PC-3 (cell line): ENCODE measurements at regions not wholly inside any gene's neighbourhood (a gene's known extent, or its start where the extent isn't known, plus 50 kb on each side); places are given as distances from the start of the nearest gene placed in this dataset.

Experiments
- ATAC-seq: fragments of 200-7000 bp; cut with Tn5 transposase; 2 replicates; pipeline ENCODE4 v1.9.1; 2020; ENCODE audit warnings: mild to moderate bottlenecking, moderate library complexity
- BruUV-seq: library from RNA; stranded (reverse); fragments of 400-500 nt; replicated peaks from 2 replicates; lab custom pipeline; 2021; lab: Mats Ljungman, UMichigan
- CTCF ChIA-PET: fragments of 300-600 bp; sonication (Branson Sonifier 250); formaldehyde crosslinking; loops from one replicate; lab custom pipeline; 2022; ENCODE audit warnings: antibody characterized with exemption; lab: Charles Lee
- POLR2A ChIA-PET: fragments of 300-600 bp; sonication (Branson Sonifier 250); formaldehyde crosslinking; loops from one replicate; lab custom pipeline; 2022; ENCODE audit warnings: antibody characterized with exemption; ENCODE audit not compliant: unreplicated experiment; lab: Charles Lee
- DNase-seq: peaks from one replicate; pipeline ENCODE4 v3.0.0-alpha.2; 2015
- H2AFZ ChIP-seq: fragments of 300-600 bp; sonication (generic); 2 replicates; pipeline ENCODE4 v1.6.0; 2016; ENCODE audit warnings: antibody characterized with exemption, low read length
- H3F3A ChIP-seq: fragments of 300-600 bp; sonication (generic); one replicate; pipeline ENCODE4 v1.6.0; 2017; ENCODE audit warnings: antibody characterized with exemption, low read length, control low read depth, mild to moderate bottlenecking; ENCODE audit not compliant: unreplicated experiment
- H3K27ac ChIP-seq: fragments of 300-600 bp; sonication (generic); 2 replicates; pipeline ENCODE4 v1.5.1; 2016; ENCODE audit warnings: mild to moderate bottlenecking, low read length
- H3K27me3 ChIP-seq: fragments of 300-600 bp; sonication (generic); 2 replicates; pipeline ENCODE4 v1.6.1; 2016; ENCODE audit warnings: low read length, mixed read lengths
- H3K36me3 ChIP-seq: fragments of 300-600 bp; sonication (generic); 2 replicates; pipeline ENCODE4 v1.6.1; 2016; ENCODE audit warnings: low read depth, mixed run types, low read length, mixed read lengths
- H3K4me1 ChIP-seq: fragments of 300-600 bp; sonication (generic); 2 replicates; pipeline ENCODE4 v1.5.1; 2016; ENCODE audit warnings: low read length; ENCODE audit not compliant: insufficient read depth
- H3K4me2 ChIP-seq: fragments of 300-600 bp; sonication (generic); 2 replicates; pipeline ENCODE4 v1.6.0; 2016; ENCODE audit warnings: low read length
- H3K4me3 ChIP-seq: fragments of 300-600 bp; sonication (generic); 2 replicates; pipeline ENCODE4 v1.5.1; 2016; ENCODE audit warnings: mild to moderate bottlenecking, low read length, mixed read lengths
- H3K79me2 ChIP-seq: fragments of 300-600 bp; sonication (generic); 2 replicates; pipeline ENCODE4 v1.6.1; 2017; ENCODE audit warnings: low read length, mixed read lengths
- H3K9ac ChIP-seq: fragments of 300-600 bp; sonication (generic); 2 replicates; pipeline ENCODE4 v1.6.0; 2016; ENCODE audit warnings: mild to moderate bottlenecking, low read length
- H3K9me2 ChIP-seq: fragments of 300-600 bp; sonication (generic); replicated peaks from 2 replicates; pipeline ENCODE4 v1.6.1; 2016; ENCODE audit warnings: mixed run types, low read length, mixed read lengths
- H3K9me3 ChIP-seq: fragments of 300-600 bp; sonication (generic); 2 replicates; pipeline ENCODE4 v1.6.1; 2016; ENCODE audit warnings: low read length, mixed read lengths
- H4K20me1 ChIP-seq: fragments of 300-600 bp; sonication (generic); 2 replicates; pipeline ENCODE4 v1.6.1; 2016; ENCODE audit warnings: low read length, mixed read lengths
- EZH2 ChIP-seq: fragments of 300-600 bp; sonication (generic); IDR thresholded peaks from one replicate; pipeline ENCODE4 v1.6.1; 2017; ENCODE audit warnings: antibody characterized with exemption, mild to moderate bottlenecking, low read length; ENCODE audit not compliant: unreplicated experiment
- EZH2phosphoT487 ChIP-seq: fragments of 300-600 bp; sonication (generic); IDR thresholded peaks from 2 replicates; pipeline ENCODE4 v1.6.1; 2018; ENCODE audit warnings: mild to moderate bottlenecking, antibody characterized with exemption, low read length, borderline replicate concordance
- intact Hi-C: fragments of 100-400 bp; cut with micrococcal nuclease; formaldehyde crosslinking; loops from 2 replicates; pipeline ENCODE4 v1.9.0; 2023
- TF ChIP-seq, protein P1 (sequence below): fragments of 300-600 bp; sonication (generic); conservative IDR thresholded peaks from 2 replicates; pipeline ENCODE4 v1.5.1; 2017; ENCODE audit warnings: antibody characterized with exemption, low read depth, mild to moderate bottlenecking, low read length

DNA sequence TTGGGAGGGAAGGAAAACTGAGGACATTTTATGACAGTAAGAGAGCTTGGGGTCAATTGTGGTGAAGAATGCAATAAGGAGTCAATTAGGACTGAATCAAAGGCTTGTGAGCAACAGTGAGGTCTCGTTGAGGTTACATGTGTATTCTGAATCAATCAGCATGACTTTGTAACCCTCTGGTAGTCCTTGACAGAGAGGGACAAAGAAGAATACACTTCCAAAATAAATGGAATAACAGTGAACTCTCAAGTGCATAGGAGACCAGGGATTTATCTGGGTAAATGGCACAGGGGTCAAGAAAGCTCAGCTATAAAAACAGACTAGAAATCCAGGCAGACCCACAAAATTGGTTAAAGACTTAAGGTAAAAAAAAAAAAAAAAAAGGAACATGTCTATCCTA, 85.1 kb upstream of the NAV3 start:
- Histone ChIP-seq H3K36me3 (no peaks in the 10 kb centered on the region), H3K9me3 (no peaks in the 10 kb centered on the region), H3K4me1 (peaks cover 8% of the 10 kb centered on the region; the same call in 1 of the 2 replicates), H3K4me2 (no peak overlapping the region), H3F3A (no peaks in the 10 kb centered on the region), H2AFZ (no peak overlapping the region), H3K27me3 (peaks cover 9% of the 10 kb centered on the region; the same call in 1 of the 2 replicates), H3K27ac (no peak overlapping the region), H3K4me3 (no peak overlapping the region), H3K79me2 (no peaks in the 10 kb centered on the region), H3K9me2 (no peaks in the 10 kb centered on the region), H4K20me1 (no peaks in the 10 kb centered on the region), H3K9ac (no peak overlapping the region)
- DNase-seq (no peak), ATAC-seq (no peak)
- TF ChIP-seq, protein P1, sequence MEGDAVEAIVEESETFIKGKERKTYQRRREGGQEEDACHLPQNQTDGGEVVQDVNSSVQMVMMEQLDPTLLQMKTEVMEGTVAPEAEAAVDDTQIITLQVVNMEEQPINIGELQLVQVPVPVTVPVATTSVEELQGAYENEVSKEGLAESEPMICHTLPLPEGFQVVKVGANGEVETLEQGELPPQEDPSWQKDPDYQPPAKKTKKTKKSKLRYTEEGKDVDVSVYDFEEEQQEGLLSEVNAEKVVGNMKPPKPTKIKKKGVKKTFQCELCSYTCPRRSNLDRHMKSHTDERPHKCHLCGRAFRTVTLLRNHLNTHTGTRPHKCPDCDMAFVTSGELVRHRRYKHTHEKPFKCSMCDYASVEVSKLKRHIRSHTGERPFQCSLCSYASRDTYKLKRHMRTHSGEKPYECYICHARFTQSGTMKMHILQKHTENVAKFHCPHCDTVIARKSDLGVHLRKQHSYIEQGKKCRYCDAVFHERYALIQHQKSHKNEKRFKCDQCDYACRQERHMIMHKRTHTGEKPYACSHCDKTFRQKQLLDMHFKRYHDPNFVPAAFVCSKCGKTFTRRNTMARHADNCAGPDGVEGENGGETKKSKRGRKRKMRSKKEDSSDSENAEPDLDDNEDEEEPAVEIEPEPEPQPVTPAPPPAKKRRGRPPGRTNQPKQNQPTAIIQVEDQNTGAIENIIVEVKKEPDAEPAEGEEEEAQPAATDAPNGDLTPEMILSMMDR = no peak
- no peak for TF ChIP-seq EZH2
- no peak for TF ChIP-seq EZH2phosphoT487
- CTCF ChIA-PET = no interaction called here
- no TSS peak for BruUV-seq
- POLR2A ChIA-PET = no interaction called here
- intact Hi-C loops = no loop called here

DNA sequence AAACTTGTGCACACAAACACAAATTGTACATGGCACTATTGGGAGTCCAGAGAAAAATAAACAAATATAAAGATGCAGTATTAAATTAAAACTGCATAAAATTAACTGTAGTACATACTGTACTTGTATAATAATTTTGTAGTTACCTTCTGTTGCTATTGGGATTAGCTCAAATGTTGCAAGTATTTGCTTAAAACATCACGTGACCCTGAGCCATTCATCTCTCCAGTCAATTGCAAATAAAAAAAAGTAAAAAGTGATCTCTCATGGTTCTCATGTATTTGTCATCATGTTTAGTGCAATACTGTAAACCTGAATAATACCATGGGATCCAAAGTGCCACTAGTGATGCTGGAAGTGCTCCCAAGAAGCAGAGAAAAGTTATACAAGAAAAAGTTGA, 88.1 kb upstream of the NAV3 start:
- Histone ChIP-seq H2AFZ (no peak overlapping the region), H3F3A (no peaks in the 10 kb centered on the region), H3K9ac (no peak overlapping the region), H4K20me1 (no peaks in the 10 kb centered on the region), H3K9me2 (no peaks in the 10 kb centered on the region), H3K4me3 (no peak overlapping the region), H3K79me2 (no peaks in the 10 kb centered on the region), H3K27me3 (peaks cover 5% of the 10 kb centered on the region; the same call in 1 of the 2 replicates), H3K4me2 (no peak overlapping the region), H3K9me3 (no peaks in the 10 kb centered on the region), H3K27ac (no peak overlapping the region), H3K4me1 (peaks cover 8% of the 10 kb centered on the region; the same call in 1 of the 2 replicates), H3K36me3 (no peaks in the 10 kb centered on the region)
- TF ChIP-seq EZH2phosphoT487 (no peak), EZH2 (no peak)
- TF ChIP-seq, protein P1 = no peak
- BruUV-seq = no TSS peak
- DNase-seq (peak; percentile 22), ATAC-seq (no peak)
- CTCF ChIA-PET = no interaction called here
- POLR2A ChIA-PET = no interaction called here
- intact Hi-C loops = no loop called here

DNA sequence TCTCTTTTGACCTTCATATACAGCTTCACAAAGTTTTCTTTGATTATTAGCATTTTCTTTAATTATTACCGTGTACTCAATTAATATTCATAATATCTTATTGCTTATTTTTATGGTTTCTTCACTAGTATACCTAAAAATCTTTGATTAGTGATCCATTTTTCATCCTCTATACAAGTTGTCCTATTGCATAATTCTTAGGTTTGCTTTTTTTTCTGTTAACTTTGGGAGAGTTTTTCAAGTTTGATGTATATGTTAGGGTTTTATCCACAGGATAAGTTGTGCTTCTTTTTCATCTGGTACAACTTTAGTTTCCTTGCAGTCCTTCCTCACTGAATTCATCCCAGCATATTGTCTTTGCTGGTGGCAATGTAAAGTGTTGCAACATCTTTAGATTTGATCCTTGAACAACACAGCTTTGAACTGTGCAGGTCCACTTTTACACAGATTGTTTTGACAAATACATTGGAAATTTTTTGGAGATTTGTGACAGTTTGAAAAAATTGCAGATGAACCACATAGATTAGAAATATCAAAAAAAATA, 88.6 kb upstream of the NAV3 start:
- CTCF ChIA-PET = no interaction called here
- intact Hi-C loops = no loop called here
- no peaks in the 10 kb centered on the region for H3K36me3 ChIP-seq

More for the DNA sequence above, 88.6 kb upstream of the NAV3 start:
- POLR2A ChIA-PET = no interaction called here
- H3K9ac ChIP-seq = no peak overlapping the region
- no peak overlapping the region for H3K4me3 ChIP-seq
- no peaks in the 10 kb centered on the region for H4K20me1 ChIP-seq
- no peak overlapping the region for H2AFZ ChIP-seq
- ATAC-seq (no peak), DNase-seq (no peak)
- H3K4me1 ChIP-seq = peaks cover 8% of the 10 kb centered on the region; the same call in 1 of the 2 replicates
- H3K9me3 ChIP-seq = no peaks in the 10 kb centered on the region
- H3K27ac ChIP-seq = no peak overlapping the region
- no peaks in the 10 kb centered on the region for H3F3A ChIP-seq
- H3K27me3 ChIP-seq = peaks cover 5% of the 10 kb centered on the region; the same call in 1 of the 2 replicates
- no peak overlapping the region for H3K4me2 ChIP-seq
- no peaks in the 10 kb centered on the region for H3K79me2 ChIP-seq
- TF ChIP-seq, protein P1 = no peak
- TF ChIP-seq EZH2 (no peak), EZH2phosphoT487 (no peak)
- H3K9me2 ChIP-seq = no peaks in the 10 kb centered on the region
- BruUV-seq = no TSS peak
